ENCODE measurements at regions not wholly inside any gene's neighbourhood (a gene's known extent, or its start where the extent isn't known, plus 50 kb on each side); places are given as distances from the start of the nearest gene placed in this dataset.

- Histone ChIP-seq H3K27me3 (ENCODE audit: insufficient read depth) (no peaks in the 10 kb centered on the region), H3K4me2 (no peak overlapping the region), H3K9me3 (no peaks in the 10 kb centered on the region), H2AFZ (ENCODE audit: low read depth) (0 out of 2 replicates have a peak overlapping the region, but pooled peaks have one; percentile 23), H3K79me2 (ENCODE audit: insufficient read depth) (no peaks in the 10 kb centered on the region), H3F3A (replicated peaks; ENCODE audit: insufficient read depth) (no peaks in the 10 kb centered on the region), H4K20me1 (ENCODE audit: insufficient read depth) (no peaks in the 10 kb centered on the region), H3K36me3 (replicated peaks in 1 of 2; ENCODE audit: control insufficient read depth in 1 of 2, insufficient read depth in 2 of 2, low read length in 1 of 2) (no peaks in the 10 kb centered on the region), H3K4me1 (ENCODE audit: control insufficient read depth in 1 of 2, insufficient read depth in 2 of 2, low read depth in 1 of 2, low read length in 1 of 2) (no peaks in the 10 kb centered on the region), H3K27ac (ENCODE audit: low read depth in 2 of 2, low read length in 1 of 2) (no peak overlapping the region), H3K4me3 (ENCODE audit: low read depth in 2 of 2, low read length in 1 of 2) (no peak overlapping the region), H3K9me2 (no peaks in the 10 kb centered on the region), H3K9ac (no peak overlapping the region)
- no peak for DNase-seq
- ChIA-PET CTCF (no interaction called here), POLR2A (no interaction called here)
- TF ChIP-seq ZBTB33 (IDR thresholded peaks at IDR 0.05; ENCODE audit: borderline replicate concordance, low read depth) (no peak), MXI1 (IDR thresholded peaks at IDR 0.05; ENCODE audit: low read depth, low read length) (no peak), PBX3 (IDR thresholded peaks at IDR 0.05) (no peak), IRF3 (IDR thresholded peaks at IDR 0.05; ENCODE audit: low read depth, low read length) (no peak), SIN3A (IDR thresholded peaks at IDR 0.05; ENCODE audit: borderline replicate concordance, low read depth, low read length) (no peak), FOXM1 (IDR thresholded peaks at IDR 0.05; ENCODE audit: low read depth) (no peak)
- WGBS (ENCODE audit: low lambda C conversion rate): 12% methylated on average over 1 of the region's 1 CpG
Measured at GRCh38 chr11:34787348-34787747, 128.8 kb downstream of the APIP start.

GRCh38 chr11:34784318-34784841 lies 131.8 kb downstream of the APIP start:
- Histone ChIP-seq H3K9me2 (no peaks in the 10 kb centered on the region), H3K4me2 (no peak overlapping the region), H3K4me3 (ENCODE audit: low read depth in 2 of 2, low read length in 1 of 2) (no peak overlapping the region), H4K20me1 (ENCODE audit: insufficient read depth) (no peaks in the 10 kb centered on the region), H3K4me1 (ENCODE audit: control insufficient read depth in 1 of 2, insufficient read depth in 2 of 2, low read depth in 1 of 2, low read length in 1 of 2) (no peaks in the 10 kb centered on the region), H2AFZ (ENCODE audit: low read depth) (no peak overlapping the region), H3K36me3 (replicated peaks in 1 of 2; ENCODE audit: control insufficient read depth in 1 of 2, insufficient read depth in 2 of 2, low read length in 1 of 2) (no peaks in the 10 kb centered on the region), H3K9me3 (no peaks in the 10 kb centered on the region), H3F3A (replicated peaks; ENCODE audit: insufficient read depth) (no peaks in the 10 kb centered on the region), H3K9ac (no peak overlapping the region), H3K79me2 (ENCODE audit: insufficient read depth) (no peaks in the 10 kb centered on the region), H3K27me3 (ENCODE audit: insufficient read depth) (no peaks in the 10 kb centered on the region), H3K27ac (ENCODE audit: low read depth in 2 of 2, low read length in 1 of 2) (no peak overlapping the region)
- DNase-seq: no peak
- TF ChIP-seq POLR2AphosphoS5 (IDR thresholded peaks at IDR 0.05; ENCODE audit: low read depth, low read length): no peak
- no peak for TF ChIP-seq SMC3 (IDR thresholded peaks at IDR 0.05; ENCODE audit: low read depth, low read length)
- TF ChIP-seq SIN3A (IDR thresholded peaks at IDR 0.05; ENCODE audit: borderline replicate concordance, low read depth, low read length): no peak
- no peak for TF ChIP-seq PBX3 (IDR thresholded peaks at IDR 0.05)
- TF ChIP-seq RFX5 (IDR thresholded peaks at IDR 0.05; ENCODE audit: low read length): no peak
- no peak for TF ChIP-seq GABPA (IDR thresholded peaks at IDR 0.05; ENCODE audit: low read depth)
- no peak for TF ChIP-seq RXRA (IDR thresholded peaks at IDR 0.05; ENCODE audit: borderline replicate concordance, low read depth)
- TF ChIP-seq IRF3 (IDR thresholded peaks at IDR 0.05; ENCODE audit: low read depth, low read length): no peak
- no peak for TF ChIP-seq MXI1 (IDR thresholded peaks at IDR 0.05; ENCODE audit: low read depth, low read length)
- TF ChIP-seq ZBTB33 (IDR thresholded peaks at IDR 0.05; ENCODE audit: borderline replicate concordance, low read depth): no peak
- TF ChIP-seq TCF12 (IDR thresholded peaks at IDR 0.05): no peak
- no peak for TF ChIP-seq RAD21 (IDR thresholded peaks at IDR 0.05; ENCODE audit: low read length)
- TF ChIP-seq TAF1 (IDR thresholded peaks at IDR 0.05; ENCODE audit: borderline replicate concordance, low read depth, low read length): no peak
- 0% methylated on average over 2 of the region's 2 CpGs for WGBS (ENCODE audit: low lambda C conversion rate)
- ChIA-PET CTCF (no interaction called here), POLR2A (no interaction called here)
